ENCODE measurements at regions not wholly inside any gene's neighbourhood (a gene's known extent, or its start where the extent isn't known, plus 50 kb on each side); places are given as distances from the start of the nearest gene placed in this dataset.

GRCh38 chr3:176926688-176927087 lies 270.6 kb downstream of the TBL1XR1 start:
- Histone ChIP-seq H4K8ac (replicated peaks; ENCODE audit: insufficient read length, low read depth, low read length) (no peak overlapping the region), H3K4ac (ENCODE audit: low read depth, low read length) (no peak overlapping the region), H4K91ac (ENCODE audit: insufficient read length, low read depth, low read length) (no peak overlapping the region), H3K4me1 (ENCODE audit: insufficient read depth, low read length) (no peaks in the 10 kb centered on the region), H2BK120ac (ENCODE audit: low read depth, low read length, poor library complexity, severe bottlenecking) (no peak overlapping the region), H2BK5ac (ENCODE audit: insufficient read length, low read length) (no peak overlapping the region), H3K4me2 (ENCODE audit: insufficient read depth, insufficient read length, low read length) (no peak overlapping the region), H3K23ac (ENCODE audit: insufficient read length, low read depth, low read length) (no peak overlapping the region), H3K9me3 (ENCODE audit: control insufficient read depth, low read depth, low read length) (no peaks in the 10 kb centered on the region), H3K9ac (ENCODE audit: extremely low read depth, insufficient read length, low read length) (no peak overlapping the region), H2AFZ (ENCODE audit: low read length) (no peak overlapping the region), H2BK20ac (ENCODE audit: low read depth, low read length, poor library complexity, severe bottlenecking) (no peak overlapping the region), H4K5ac (ENCODE audit: insufficient read length, low read depth, low read length) (no peak overlapping the region), H3K56ac (ENCODE audit: insufficient read length, low read depth, low read length) (no peak overlapping the region), H2AK5ac (ENCODE audit: insufficient read length, low read length) (no peak overlapping the region), H3K79me1 (ENCODE audit: insufficient read depth, low read depth, low read length, poor library complexity, severe bottlenecking) (no peaks in the 10 kb centered on the region), H4K20me1 (ENCODE audit: control insufficient read depth, insufficient read depth, insufficient read length) (no peaks in the 10 kb centered on the region), H3K27me3 (ENCODE audit: insufficient read depth, low read length) (no peaks in the 10 kb centered on the region), H3K27ac (ENCODE audit: insufficient read length, low read depth, low read length) (no peak overlapping the region), H3K79me2 (ENCODE audit: insufficient read depth, low read length) (no peaks in the 10 kb centered on the region), H2BK15ac (ENCODE audit: low read depth, low read length) (no peak overlapping the region), H3T11ph (ENCODE audit: low read length) (no peak overlapping the region), H3K18ac (ENCODE audit: insufficient read length, low read depth, low read length) (no peak overlapping the region), H3K23me2 (ENCODE audit: insufficient read length, low read depth, low read length, poor library complexity, severe bottlenecking) (no peaks in the 10 kb centered on the region), H3K14ac (ENCODE audit: insufficient read depth, low read length) (no peak overlapping the region), H2BK12ac (ENCODE audit: insufficient read length, low read depth, low read length) (no peak overlapping the region)
- H3K27me3 Mint-ChIP-seq (ENCODE audit: low read depth): no peaks in the 10 kb centered on the region
- H3K36me3 Mint-ChIP-seq (ENCODE audit: insufficient read depth in 1 of 3, low read depth in 3 of 3): peaks cover 0 to 2% (median 1%) of the 10 kb centered on the region in 3 experiments; a peak in 1 of 7 replicates
- H3K27ac Mint-ChIP-seq: no peak overlapping the region
- peaks cover 0 to 3% of the 10 kb centered on the region in 2 experiments; a peak in 3 of 5 replicates for H3K9me3 Mint-ChIP-seq
- no peak for DNase-seq
- no peaks in the 10 kb centered on the region for H3K4me1 Mint-ChIP-seq
- WGBS (ENCODE audit: extremely low coverage, insufficient read length, low lambda C conversion rate): no CpG with 5 or more reads among the region's 2 CpGs
- TF ChIP-seq CTCF (conservative IDR thresholded peaks at IDR 0.05): no peak
- H3K4me3 Mint-ChIP-seq: no peak overlapping the region

All from H9 (cell line).